H1 (cell line): ENCODE measurements at regions not wholly inside any gene's neighbourhood (a gene's known extent, or its start where the extent isn't known, plus 50 kb on each side); places are given as distances from the start of the nearest gene placed in this dataset.

Source experiments
- BACH1 ChIP-seq: IDR thresholded peaks from 2 replicates; pipeline ENCODE4 v1.6.1; 2012; ENCODE audit warnings: low read length, improper control_type of control experiment
- CHD7 ChIP-seq: fragments of 300-600 bp; sonication (generic); IDR thresholded peaks from 2 replicates; pipeline ENCODE4 v1.7.1; 2012; ENCODE audit warnings: low read length, moderate library complexity, mild to moderate bottlenecking, inconsistent platforms; ENCODE audit not compliant: insufficient replicate concordance
- E2F6 ChIP-seq: IDR thresholded peaks from 2 replicates; pipeline ENCODE4 v1.6.1; 2012; ENCODE audit warnings: inconsistent platforms
- JUN ChIP-seq: IDR thresholded peaks from 2 replicates; pipeline ENCODE4 v1.6.1; 2011; ENCODE audit warnings: low read depth, mild to moderate bottlenecking, improper control_type of control experiment, low read length
- POU5F1 ChIP-seq: IDR thresholded peaks from 2 replicates; pipeline ENCODE4 v1.6.1; 2011; ENCODE audit warnings: low read depth, mild to moderate bottlenecking, low read length, moderate library complexity
- SP4 ChIP-seq: IDR thresholded peaks from 2 replicates; pipeline ENCODE4 v1.6.1; 2012; ENCODE audit warnings: low read length, inconsistent platforms

GRCh38 chr4:66591968-66592367 is 921.7 kb upstream of the EPHA5 start (continued):
- TF ChIP-seq CHD7 (no peak), E2F6 (no peak), BACH1 (no peak), POU5F1 (no peak), JUN (no peak), SP4 (no peak)
- TF ChIP-seq, all 59 proteins: peak for 0
